Activated CD4-positive, alpha-beta T cell treated with anti-CD3 and anti-CD28 coated beads, Interleukin-2, Interleukin-4, amounts not matched to agents 100 ng/mL and 50 ng/mL, durations not matched to agents 16 hours and 8 hours (primary cell): ENCODE measurements at regions not wholly inside any gene's neighbourhood (a gene's known extent, or its start where the extent isn't known, plus 50 kb on each side); places are given as distances from the start of the nearest gene placed in this dataset.

Source experiments
- DNase-seq: peaks from one replicate; pipeline ENCODE4 v3.0.0-alpha.2; 2020; ENCODE audit warnings: low spot score

DNA sequence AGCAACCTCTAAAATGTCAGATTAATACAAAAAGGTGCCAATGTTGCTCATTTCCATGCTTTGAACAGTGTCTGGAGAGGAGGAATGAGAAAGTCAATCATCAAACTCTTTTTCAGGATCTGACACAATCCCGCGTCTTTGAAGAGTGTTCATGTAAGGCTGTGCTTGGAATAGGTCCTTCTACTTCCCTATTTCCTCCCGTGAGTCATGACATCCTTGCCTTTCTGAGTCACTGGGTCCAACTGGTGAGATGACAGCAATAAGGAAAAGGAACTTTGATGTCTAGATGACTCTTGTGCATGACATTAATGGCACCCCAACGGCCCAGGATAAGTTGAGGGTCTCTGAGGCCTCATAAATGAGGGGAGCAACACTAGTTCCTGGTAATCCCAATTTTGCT lies 109.0 kb upstream of the CELF4 start:
- no peak for DNase-seq

DNA sequence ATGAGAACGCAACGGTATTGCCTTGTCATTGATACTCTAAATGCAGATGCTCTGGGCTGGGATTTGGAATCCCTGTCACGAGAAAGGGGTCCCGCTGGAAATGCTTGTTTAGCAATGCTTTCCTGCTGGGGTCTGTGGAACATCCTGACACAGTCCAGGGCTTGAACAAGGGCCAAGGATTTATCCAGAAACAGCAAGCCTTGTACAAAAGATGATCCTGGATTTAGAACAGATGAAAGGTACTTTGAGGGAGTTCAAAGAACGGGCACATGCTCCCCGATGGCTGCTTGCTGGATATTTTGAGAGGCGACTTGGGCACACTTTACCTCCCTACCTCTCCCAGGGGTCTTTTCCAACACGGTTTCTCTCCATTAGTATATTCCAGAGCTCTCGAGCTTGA lies 108.1 kb upstream of the CELF4 start:
- DNase-seq, result no peak

DNA sequence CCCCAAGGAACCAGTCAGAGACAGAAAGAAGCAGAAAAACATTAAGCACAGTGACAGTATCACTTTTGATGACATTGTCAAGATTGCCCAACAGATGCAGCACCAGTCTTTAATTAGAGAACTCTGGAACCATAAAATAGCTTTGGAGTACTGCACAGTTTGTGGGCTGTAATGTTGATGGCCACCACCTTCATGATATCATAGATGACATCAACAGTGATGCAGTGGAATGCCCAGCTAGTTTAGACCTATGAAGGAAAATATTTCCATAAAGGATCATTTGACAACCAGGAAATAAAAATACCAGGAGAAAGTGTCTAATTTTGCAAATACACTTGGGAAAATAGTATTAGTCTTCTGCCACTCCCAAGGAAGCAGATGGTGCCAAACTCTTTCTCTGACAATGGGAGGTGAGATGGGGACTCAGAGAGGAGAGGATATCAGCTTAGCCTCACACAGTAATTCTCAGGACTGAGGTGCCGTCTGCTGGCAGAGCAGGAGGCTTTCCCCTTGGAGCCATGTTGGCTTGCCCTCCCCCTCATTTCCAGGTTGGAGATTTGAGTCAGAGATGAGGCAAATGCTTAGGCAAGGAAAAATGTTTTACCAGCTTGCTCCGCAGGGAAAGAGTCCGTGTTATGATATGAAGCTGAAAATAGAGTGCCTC lies 107.5 kb upstream of the CELF4 start:
- DNase-seq, result no peak

DNA sequence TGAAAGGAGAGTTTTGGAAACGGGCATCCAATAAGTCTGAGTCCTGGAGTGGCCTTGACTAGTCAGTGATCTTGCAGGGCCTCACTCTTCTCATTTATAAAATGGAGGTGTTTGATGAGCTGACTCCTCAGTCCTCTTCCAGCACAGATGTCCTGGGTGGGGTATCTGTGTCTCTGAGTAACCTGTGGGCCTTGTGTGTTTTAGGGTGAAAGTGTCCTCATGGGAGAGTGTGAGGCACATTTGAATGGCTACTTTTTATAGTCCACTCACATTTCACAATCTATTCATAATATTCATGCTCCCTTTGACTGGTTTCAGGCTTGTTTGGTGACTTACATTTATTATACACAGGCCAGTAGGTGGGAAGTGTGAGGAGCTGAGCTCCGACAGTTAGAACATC lies 106.4 kb upstream of the CELF4 start:
- no peak for DNase-seq

DNA sequence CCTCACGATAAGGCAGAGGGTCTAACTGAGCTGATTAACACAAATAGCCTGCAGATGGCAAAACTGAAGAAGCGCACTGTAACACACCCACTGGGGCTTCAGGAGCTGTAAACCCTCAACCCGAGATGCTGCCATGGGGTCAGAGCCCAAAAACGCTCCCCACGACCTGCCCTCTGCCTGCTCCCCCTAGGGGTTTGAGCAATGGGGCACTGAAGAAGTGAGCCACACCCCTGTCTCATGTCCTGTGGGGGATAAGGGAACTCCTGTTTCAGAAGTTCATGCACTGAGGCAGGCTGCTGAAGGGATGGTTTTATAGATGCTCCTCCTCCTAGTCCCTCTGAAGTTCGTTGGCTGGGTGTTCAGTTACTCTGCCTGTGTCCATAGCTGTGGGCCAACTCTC lies 105.9 kb upstream of the CELF4 start:
- no peak for DNase-seq

DNA sequence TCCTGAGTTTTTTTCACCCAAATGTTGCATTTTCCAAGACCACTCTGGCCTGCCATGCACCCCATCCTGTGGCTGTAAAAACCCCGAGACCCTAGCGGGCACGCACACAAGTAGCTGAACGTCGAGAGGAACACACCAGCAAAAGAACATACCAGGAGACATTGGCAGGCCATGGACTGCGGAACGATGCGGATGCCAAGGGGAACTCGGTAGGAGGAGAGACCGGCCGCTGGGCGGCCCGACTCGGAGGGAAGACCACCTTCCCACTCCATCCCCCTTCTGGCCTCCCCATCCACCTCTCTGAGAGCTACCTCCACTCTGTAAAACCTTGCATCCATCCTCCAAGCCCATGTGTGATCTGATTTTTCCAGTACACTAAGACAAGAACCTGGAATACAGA lies 105.5 kb upstream of the CELF4 start:
- DNase-seq, result no peak

DNA sequence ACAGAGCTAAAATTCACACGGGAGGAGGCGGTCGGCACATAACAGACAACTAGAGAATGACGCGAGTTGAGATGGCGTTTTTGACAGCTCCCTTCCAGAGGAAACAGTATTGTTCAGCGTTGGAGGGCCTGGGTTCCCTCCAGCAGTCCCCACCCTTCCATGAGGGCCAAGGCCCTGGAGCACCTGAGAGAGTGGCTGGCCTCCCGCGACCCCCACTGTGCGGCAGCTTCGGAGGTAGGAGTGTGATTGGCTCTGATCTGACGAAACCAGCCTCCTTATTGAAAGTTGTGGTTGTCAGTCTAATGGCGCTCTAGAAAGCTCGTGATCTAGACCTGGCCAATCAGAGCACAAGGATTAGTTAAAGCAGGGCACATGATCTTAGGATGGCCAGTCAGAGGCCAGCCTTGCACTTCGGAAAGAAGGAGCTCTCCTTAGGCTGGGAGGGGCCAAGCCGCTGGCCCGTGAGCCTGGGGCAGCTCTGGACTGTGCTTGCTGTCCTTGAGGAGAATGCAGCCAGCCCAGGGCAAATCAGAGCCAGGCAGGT lies 104.5 kb upstream of the CELF4 start:
- DNase-seq, result no peak

DNA sequence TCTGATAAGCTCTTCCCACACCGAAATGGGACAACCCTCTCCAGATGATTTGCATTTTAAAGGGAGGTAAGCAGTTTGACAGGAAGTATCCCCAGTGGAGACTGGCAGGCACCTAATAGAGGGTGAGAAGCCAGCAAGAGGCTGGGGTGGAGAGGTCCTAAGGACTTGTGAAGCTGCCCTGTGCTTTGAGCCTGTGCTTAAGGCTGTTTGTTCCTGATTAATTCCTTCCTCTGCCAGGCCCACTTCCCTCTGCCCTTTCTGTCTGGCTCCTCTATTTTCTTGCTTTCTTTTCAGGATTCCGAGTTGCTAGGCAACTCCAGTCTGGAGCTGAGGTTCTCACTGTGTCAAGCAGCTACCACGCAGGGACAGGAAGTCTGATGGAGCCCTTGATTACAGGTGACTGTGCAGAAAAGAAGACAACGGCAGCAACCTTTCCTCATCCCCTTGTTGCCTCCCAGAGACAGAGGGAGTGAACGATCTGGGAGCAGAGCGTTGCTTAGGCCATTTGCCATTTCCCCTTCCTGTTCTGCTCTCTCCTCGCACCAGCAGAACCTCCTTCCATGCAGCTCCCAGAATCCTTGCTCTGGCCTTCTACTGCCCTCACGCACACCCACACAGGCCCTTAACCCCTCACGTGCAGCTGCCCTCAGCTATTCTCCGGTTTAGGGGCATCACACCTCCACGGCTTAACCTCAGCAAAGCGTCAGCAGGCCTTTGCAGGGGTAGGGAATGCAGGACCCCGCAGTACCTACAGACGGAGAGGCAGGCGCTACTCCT lies 103.6 kb upstream of the CELF4 start:
- no peak for DNase-seq

DNA sequence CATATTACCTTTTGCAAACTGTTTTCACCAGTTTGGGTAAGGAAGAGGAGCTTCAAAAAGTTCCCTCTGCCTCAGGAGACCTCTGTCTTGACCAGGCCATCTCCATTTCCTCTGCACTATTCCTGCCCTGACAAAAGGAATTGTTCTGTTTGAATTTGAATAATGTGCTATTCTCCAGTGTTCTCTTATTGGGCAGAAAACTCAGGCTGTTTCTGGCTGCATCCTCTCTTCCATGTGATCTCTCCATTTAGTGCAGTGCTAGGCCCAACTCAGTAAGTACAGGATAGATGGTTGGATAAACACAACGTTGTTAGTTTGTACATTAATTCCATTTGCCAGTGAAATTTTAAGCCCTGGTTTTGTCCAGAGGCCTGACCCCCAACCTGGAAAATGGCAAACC lies 102.2 kb upstream of the CELF4 start:
- DNase-seq, result no peak

DNA sequence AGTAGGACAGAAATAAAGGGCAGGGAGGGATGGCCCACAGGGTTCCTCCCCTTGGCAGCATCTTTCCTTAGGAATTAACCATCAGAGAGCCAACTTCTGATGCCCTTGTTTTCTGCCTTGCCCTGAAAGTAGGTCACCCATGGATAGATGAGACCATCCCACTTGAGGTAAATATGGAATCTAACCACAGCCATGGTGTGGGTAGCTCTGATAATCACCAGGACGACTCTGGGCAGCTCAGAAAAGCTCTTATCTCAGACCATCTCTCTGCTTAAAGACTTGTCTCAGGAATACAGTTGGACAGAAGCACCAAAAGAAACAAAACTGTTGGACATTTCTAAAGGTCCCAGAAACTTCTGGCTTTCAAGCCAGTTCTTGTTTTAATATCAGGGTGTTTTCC lies 101.4 kb upstream of the CELF4 start:
- DNase-seq, result no peak

DNA sequence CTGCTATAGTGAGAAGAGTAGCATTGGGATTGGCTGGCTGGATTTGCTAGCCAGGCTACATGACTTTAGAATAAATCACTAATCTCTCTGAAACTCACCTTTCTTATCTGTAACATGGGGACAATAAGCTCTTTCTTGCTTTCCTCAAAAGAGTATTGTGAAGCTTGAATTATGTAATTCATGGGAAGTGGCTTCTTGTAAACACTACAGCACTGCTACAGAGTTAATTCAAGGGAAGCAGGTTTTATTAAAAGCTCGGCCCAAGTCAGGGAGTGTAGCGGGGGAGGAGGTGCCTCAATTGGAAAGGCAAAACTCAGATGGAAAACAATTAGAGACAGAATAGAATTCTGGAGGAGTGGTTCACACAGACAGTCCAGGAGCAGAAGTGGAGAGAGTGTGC lies 100.9 kb upstream of the CELF4 start:
- no peak for DNase-seq

DNA sequence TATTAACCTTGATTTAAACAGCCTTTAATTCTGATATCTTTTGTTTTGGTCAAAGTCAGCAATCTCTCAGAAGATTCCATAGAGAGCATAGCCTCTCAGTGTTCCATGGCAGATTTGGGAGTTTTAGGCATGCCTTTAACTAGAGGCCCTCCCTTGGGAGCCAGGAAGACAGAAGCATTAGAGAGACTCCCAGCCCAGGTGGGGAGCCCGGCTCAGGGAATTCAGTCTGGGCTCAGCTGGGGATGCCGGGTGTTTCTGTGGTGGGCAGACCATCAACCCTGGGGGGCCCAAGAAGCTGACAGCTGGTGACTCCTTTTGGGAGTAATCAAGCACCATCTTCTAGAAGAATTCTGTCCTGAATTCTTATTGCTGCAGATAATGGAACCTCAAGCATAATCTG lies 99.7 kb upstream of the CELF4 start:
- no peak for DNase-seq

DNA sequence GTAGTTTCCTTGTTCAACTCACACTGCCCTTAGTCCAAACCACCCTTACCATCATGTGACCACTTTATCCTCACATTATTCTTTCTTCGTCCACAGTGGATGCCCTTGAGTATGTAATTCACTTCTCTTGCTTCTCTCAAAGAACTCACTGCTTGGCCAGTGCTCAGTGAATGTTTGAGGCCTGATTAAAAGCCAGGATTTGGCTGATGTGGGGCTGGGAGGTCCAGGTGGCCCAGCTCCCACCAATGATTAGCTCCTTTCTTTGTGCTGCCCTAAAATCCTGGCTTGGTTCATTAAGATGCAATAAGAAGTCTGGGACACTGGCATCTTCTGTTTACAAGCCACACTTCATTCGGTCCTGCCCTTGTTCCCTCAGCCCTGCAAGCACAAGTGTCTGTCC lies 97.8 kb upstream of the CELF4 start:
- no peak for DNase-seq

DNA sequence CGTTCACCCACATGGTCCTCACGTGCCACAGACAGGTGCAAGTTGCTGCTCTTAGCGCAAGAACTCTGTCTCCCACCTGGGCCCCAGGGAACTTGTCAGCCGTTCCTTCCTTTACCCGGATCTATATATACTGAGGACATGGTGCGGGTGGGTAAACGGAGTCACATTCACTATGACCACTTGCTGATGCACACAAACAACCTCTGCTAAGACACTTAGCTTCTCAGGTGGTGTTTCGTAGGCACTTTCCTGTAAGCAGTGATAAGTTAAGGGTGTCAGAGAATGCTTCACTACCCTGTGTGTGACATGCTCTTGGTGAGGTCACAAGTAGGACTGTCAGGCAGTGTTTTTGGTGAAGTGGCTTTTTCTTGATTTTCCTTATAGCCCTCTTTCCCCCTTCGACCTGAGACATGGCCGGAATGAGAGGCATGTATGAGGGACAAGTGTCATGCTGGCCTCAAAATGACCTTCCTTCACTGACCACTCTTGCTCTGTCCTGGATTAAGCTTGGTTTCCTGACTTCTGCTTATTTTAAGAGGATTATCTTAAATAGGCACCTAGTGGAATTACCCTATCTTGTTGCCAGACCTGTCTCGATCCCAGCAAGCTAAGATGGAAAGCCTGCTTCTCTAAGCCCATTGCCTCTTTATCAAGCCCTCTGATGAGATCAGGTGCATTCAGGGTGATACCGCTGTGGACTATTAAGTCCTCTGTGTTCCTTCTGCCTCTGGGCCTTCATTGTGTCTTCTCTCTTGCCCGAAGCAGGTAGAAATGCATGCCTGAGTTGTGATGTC lies 97.1 kb upstream of the CELF4 start:
- no peak for DNase-seq

DNA sequence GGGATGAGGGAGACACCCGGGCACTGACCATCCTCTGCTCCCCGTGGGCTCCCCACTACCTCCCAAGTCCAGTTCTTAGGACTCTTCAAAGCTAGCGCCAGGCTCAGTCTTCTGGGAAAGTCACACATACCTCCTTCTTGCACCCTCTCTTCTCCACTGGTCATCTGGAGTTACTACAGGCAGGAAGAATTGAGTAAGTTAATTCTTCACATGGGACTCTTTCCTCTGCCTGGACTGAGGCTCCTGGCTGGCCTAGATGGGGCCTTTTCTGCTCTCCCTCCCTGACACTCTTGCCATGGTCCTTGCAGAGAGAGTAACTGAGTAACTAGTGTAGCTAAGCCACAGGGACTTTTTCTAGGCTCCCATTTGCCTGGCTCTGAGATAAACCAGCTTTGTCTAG lies 96.5 kb upstream of the CELF4 start:
- DNase-seq, result no peak

DNA sequence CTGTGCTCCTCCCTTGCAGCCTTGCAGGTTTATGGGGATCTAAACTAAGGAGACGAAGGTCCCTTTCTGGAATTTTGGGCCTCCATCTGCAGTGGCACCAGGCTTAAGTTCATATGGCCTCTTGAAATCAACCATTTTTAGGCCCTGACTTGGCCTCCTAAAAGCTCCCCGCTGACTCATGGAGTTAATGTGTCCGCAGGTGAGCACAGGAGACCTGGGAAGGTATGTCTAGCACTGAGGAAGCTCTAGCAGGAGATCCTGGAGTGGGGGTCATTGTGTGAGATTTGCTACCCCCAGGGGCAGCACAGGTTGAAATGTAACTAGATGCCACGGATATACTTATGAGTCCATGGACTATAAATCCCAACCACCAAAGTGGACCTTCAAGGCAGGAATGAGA lies 95.9 kb upstream of the CELF4 start:
- no peak for DNase-seq

DNA sequence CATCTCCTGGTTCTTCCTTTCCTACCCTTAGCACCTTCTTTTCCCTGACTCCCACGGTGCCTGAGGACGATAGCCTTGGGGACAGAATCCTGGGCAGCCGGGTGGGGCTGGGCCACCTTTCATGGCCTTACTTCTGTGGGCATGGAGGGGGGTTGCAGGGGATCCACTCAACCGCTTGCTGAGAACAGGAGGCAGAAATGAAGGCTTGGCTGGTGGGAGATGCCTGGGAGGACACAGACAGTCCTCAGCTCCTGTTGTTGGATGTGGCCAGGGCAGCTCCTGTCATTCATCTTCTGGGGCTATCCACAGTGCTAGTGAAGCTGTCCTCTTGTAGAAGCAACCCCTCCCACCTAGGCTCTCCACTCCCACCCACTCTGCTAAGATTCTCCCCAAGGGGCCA lies 95.5 kb upstream of the CELF4 start:
- DNase-seq, result no peak

DNA sequence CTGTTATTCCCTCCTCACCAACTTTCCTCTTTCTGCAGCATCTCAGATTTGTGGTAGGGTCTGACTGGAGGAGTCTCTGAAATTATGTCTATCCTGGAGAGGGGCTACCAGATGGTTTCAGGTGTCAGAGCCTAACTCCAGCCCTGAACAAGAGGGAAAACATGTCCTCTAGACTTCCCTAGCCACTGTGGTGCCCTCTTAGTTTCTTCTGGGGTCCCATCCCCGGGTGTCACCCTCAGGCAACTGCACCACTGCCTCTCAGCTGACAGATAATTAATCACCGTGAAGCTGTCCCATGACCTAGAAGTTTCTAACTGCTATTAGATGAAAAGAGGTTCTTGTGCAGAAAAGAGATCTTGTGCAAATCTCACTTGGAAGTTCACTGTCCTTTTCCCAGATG lies 95.1 kb upstream of the CELF4 start:
- DNase-seq, result no peak

DNA sequence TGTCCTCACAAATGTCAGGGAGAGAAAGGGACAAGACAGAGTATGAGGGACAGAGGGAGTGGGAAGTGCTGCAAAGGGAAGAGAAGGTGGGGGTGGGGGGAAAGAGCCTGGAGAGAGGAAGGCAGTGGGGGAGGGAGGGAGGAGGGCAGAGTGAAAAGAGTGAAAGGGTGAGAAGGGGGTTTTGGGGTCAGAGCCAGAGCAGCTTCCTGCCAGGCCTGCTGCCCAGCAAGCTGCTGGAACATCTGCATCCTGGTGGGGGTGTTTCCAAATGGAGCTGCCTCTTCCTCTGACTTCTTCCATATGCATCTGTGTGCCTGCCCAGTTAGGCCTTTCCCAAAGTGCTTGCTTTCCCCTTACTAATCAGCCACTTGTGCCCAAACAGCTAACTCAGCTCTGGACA lies 94.3 kb upstream of the CELF4 start:
- DNase-seq, result no peak

DNA sequence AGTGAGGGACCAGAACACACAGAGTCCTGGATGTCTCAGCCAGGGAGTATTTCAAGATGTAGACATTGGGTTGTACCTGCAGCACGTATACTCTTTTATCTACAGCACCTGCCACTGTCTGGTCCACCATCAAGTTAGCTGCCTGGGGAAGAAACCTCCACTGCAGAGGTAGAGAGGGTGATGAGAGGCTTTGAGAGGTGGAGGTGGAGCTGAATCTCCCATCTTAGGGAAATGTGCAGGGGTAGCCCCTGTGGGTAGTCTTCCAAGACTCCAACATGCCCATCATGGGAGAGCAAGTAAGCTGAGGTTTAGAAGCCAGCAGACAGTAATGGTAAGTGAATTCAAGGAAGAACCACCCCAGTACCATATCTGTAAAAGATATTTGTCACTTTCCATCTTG lies 93.3 kb upstream of the CELF4 start:
- no peak for DNase-seq

DNA sequence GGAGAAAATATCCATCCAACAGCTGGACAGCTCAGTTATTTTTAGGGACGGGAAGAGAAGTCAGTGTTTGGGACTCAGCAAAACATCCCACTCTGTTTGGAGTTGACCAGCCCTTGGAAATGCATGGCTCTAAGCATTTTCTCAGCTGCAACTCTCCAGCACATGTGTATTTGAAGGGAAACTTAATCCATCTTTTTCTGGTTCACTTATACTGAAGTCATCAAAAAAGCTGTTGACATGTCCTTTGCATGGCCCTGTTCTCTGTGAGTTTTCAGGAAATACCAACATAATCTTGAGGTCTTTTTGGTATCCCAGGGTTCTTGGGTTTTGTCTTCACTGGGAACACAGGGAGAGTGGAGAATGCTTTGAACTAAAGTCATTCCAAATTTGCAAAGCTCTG lies 91.9 kb upstream of the CELF4 start:
- DNase-seq, result no peak

DNA sequence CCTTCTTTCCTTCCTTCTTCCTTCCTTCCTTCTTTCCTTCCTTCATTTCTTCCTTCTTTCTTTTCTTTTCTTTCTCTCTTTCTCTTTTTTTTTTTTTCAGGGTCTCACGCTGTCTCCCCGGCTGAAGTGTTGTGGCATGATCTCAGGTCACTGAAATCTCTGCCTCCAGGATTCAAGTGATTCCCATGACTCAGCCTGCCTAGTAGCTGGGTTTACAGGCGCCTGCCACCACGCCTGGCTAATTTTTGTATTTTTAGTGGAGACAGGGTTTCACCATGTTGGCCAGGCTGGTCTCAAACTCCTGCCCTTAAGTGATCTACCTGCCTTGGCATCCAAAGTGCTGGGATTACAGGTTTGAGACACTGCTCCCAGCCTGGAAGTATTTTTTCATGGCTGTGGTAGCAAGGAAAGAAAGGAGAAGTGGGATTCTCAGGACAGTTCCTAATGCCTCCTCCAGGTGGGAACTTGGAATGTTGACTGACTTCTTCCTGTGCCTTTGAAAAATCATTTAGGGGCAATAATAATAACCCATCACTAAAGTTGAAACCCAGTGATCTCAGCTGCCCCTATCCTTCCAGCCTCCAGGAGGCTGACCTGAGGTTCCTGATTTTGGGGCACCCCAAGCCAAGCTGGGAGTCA lies 89.3 kb upstream of the CELF4 start:
- DNase-seq, result no peak

DNA sequence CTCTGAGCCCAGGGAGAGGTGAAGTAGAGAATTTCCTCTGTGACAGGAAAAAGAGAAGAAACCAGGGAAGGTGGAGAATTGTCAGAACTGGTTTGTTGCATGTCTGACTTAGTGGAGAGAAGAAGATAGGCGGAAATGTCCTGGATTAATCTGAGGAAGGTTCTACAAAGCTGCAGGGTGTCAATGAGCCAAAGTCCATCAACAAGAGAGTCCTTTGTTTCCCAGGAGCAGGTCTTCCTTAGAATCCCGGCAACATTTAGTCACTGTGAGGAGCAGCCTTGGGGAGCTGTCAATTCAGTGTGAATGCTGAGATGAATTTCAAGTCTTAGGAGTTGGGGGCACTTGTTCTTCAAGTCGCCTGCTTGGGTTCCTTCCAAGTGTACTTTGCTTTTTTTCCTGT lies 88.4 kb upstream of the CELF4 start:
- no peak for DNase-seq
